ENCODE measurements at regions not wholly inside any gene's neighbourhood (a gene's known extent, or its start where the extent isn't known, plus 50 kb on each side); places are given as distances from the start of the nearest gene placed in this dataset.

GRCh38 chr2:143856978-143857377, 662.9 kb downstream of the ZEB2 start:
- Mint-ChIP-seq H3K9me3 (peaks cover 4% of the 10 kb centered on the region), H3K27me3 (ENCODE audit: low read depth) (no peaks in the 10 kb centered on the region), H3K4me1 (no peaks in the 10 kb centered on the region), H3K4me3 (no peak overlapping the region), H3K36me3 (ENCODE audit: low read depth) (peaks cover 4% of the 10 kb centered on the region), H3K27ac (no peak overlapping the region)
- no peak for TF ChIP-seq CTCF (IDR thresholded peaks at IDR 0.05; ENCODE audit: unreplicated experiment in 3 of 3)

GRCh38 chr2:143852759-143853158, 667.2 kb downstream of the ZEB2 start:
- no peak for TF ChIP-seq CTCF (IDR thresholded peaks at IDR 0.05; ENCODE audit: unreplicated experiment in 3 of 3)
- H3K36me3 Mint-ChIP-seq (ENCODE audit: low read depth), result no peaks in the 10 kb centered on the region
- H3K27ac Mint-ChIP-seq, result no peak overlapping the region
- H3K4me3 Mint-ChIP-seq, result no peak overlapping the region
- no peaks in the 10 kb centered on the region for H3K27me3 Mint-ChIP-seq (ENCODE audit: low read depth)
- H3K9me3 Mint-ChIP-seq, result no peaks in the 10 kb centered on the region
- H3K4me1 Mint-ChIP-seq, result no peaks in the 10 kb centered on the region

- no peak for TF ChIP-seq CTCF (IDR thresholded peaks at IDR 0.05; ENCODE audit: unreplicated experiment in 3 of 3)
- Mint-ChIP-seq H3K9me3 (no peaks in the 10 kb centered on the region), H3K27ac (no peak overlapping the region), H3K36me3 (ENCODE audit: low read depth) (no peaks in the 10 kb centered on the region), H3K27me3 (ENCODE audit: low read depth) (no peaks in the 10 kb centered on the region), H3K4me1 (peaks cover 8% of the 10 kb centered on the region), H3K4me3 (no peak overlapping the region)
Measured at GRCh38 chr2:143850084-143850483, 669.8 kb downstream of the ZEB2 start.

- peaks cover 8% of the 10 kb centered on the region for H3K4me1 Mint-ChIP-seq
- no peak for TF ChIP-seq CTCF (IDR thresholded peaks at IDR 0.05; ENCODE audit: unreplicated experiment in 3 of 3)
- no peaks in the 10 kb centered on the region for H3K9me3 Mint-ChIP-seq
- H3K27me3 Mint-ChIP-seq (ENCODE audit: low read depth), result no peaks in the 10 kb centered on the region
- H3K36me3 Mint-ChIP-seq (ENCODE audit: low read depth), result no peaks in the 10 kb centered on the region
- H3K4me3 Mint-ChIP-seq, result no peak overlapping the region
- peak overlapping the region in 2 of 3 experiments; percentile 19 to 47 for H3K27ac Mint-ChIP-seq
Measured at GRCh38 chr2:143847257-143847656, 672.7 kb downstream of the ZEB2 start.

- Mint-ChIP-seq H3K27me3 (ENCODE audit: low read depth) (no peaks in the 10 kb centered on the region), H3K27ac (no peak overlapping the region), H3K4me3 (no peak overlapping the region)
Measured at GRCh38 chr2:143844986-143845385, 674.9 kb downstream of the ZEB2 start.

More at GRCh38 chr2:143844986-143845385, 674.9 kb downstream of the ZEB2 start:
- Mint-ChIP-seq H3K36me3 (ENCODE audit: low read depth) (no peaks in the 10 kb centered on the region), H3K4me1 (peaks cover 14% of the 10 kb centered on the region), H3K9me3 (peaks cover 2% of the 10 kb centered on the region)
- no peak for TF ChIP-seq CTCF (IDR thresholded peaks at IDR 0.05; ENCODE audit: unreplicated experiment in 3 of 3)
